T-helper 2 cell treated with Interferon-gamma antibody and Interleukin-4, amounts not matched to agents 5 μg/mL and 100 μg/mL, for 36 hours (primary cell): ENCODE measurements at regions not wholly inside any gene's neighbourhood (a gene's known extent, or its start where the extent isn't known, plus 50 kb on each side); places are given as distances from the start of the nearest gene placed in this dataset.

Experiments used
- DNase-seq: peaks from one replicate; pipeline ENCODE4 v3.0.0; 2021; ENCODE audit warnings: low spot score
- H3K27ac Mint-ChIP-seq: one replicate; pipeline ENCODE4 v1.8.0; 2021; ENCODE audit warnings: mild to moderate bottlenecking, mixed read lengths
- H3K27me3 Mint-ChIP-seq: one replicate; pipeline ENCODE4 v1.8.0; 2021; ENCODE audit warnings: low read depth, mixed read lengths
- H3K36me3 Mint-ChIP-seq: one replicate; pipeline ENCODE4 v1.8.0; 2021; ENCODE audit warnings: low read depth, mixed read lengths
- H3K4me1 Mint-ChIP-seq: one replicate; pipeline ENCODE4 v1.8.0; 2021; ENCODE audit warnings: low read depth, mixed read lengths
- H3K4me3 Mint-ChIP-seq: one replicate; pipeline ENCODE4 v1.8.0; 2022; ENCODE audit warnings: mild to moderate bottlenecking, moderate library complexity, mixed read lengths
- H3K9me3 Mint-ChIP-seq: one replicate; pipeline ENCODE4 v1.8.0; 2021; ENCODE audit warnings: mixed read lengths

GRCh38 chr5:124200381-124200780 lies 546.1 kb downstream of the ZNF608 start:
- DNase-seq = no peak
- H3K9me3 Mint-ChIP-seq = peaks cover 6% of the 10 kb centered on the region
- no peak overlapping the region for H3K27ac Mint-ChIP-seq
- no peaks in the 10 kb centered on the region for H3K4me1 Mint-ChIP-seq
- H3K4me3 Mint-ChIP-seq = no peak overlapping the region
- no peaks in the 10 kb centered on the region for H3K27me3 Mint-ChIP-seq
- no peaks in the 10 kb centered on the region for H3K36me3 Mint-ChIP-seq

GRCh38 chr5:124199893-124200292 lies 546.5 kb downstream of the ZNF608 start:
- no peaks in the 10 kb centered on the region for H3K36me3 Mint-ChIP-seq
- no peak for DNase-seq
- no peak overlapping the region for H3K4me3 Mint-ChIP-seq
- no peaks in the 10 kb centered on the region for H3K4me1 Mint-ChIP-seq
- no peaks in the 10 kb centered on the region for H3K27me3 Mint-ChIP-seq
- no peak overlapping the region for H3K27ac Mint-ChIP-seq
- H3K9me3 Mint-ChIP-seq = peaks cover 6% of the 10 kb centered on the region

- Mint-ChIP-seq H3K4me1 (no peaks in the 10 kb centered on the region), H3K27ac (no peak overlapping the region), H3K27me3 (no peaks in the 10 kb centered on the region), H3K36me3 (no peaks in the 10 kb centered on the region), H3K9me3 (no peaks in the 10 kb centered on the region), H3K4me3 (no peak overlapping the region)
- DNase-seq = no peak
Measured at GRCh38 chr5:124195411-124195810, 551.0 kb downstream of the ZNF608 start.

GRCh38 chr5:124194282-124194681 lies 552.2 kb downstream of the ZNF608 start:
- Mint-ChIP-seq H3K27ac (no peak overlapping the region), H3K9me3 (peaks cover 3% of the 10 kb centered on the region), H3K4me1 (no peaks in the 10 kb centered on the region), H3K27me3 (no peaks in the 10 kb centered on the region), H3K4me3 (no peak overlapping the region), H3K36me3 (no peaks in the 10 kb centered on the region)
- no peak for DNase-seq

- Mint-ChIP-seq H3K4me1 (no peaks in the 10 kb centered on the region), H3K27me3 (no peaks in the 10 kb centered on the region), H3K4me3 (no peak overlapping the region), H3K9me3 (peaks cover 7% of the 10 kb centered on the region), H3K27ac (no peak overlapping the region), H3K36me3 (no peaks in the 10 kb centered on the region)
- DNase-seq = no peak
Measured at GRCh38 chr5:124193371-124193789, 553.1 kb downstream of the ZNF608 start.

GRCh38 chr5:124192716-124193115 lies 553.7 kb downstream of the ZNF608 start:
- Mint-ChIP-seq H3K27ac (no peak overlapping the region), H3K4me1 (no peaks in the 10 kb centered on the region), H3K4me3 (no peak overlapping the region), H3K27me3 (no peaks in the 10 kb centered on the region), H3K36me3 (no peaks in the 10 kb centered on the region), H3K9me3 (peaks cover 7% of the 10 kb centered on the region)
- DNase-seq = no peak

- Mint-ChIP-seq H3K9me3 (peaks cover 10% of the 10 kb centered on the region), H3K4me1 (no peaks in the 10 kb centered on the region), H3K27ac (no peak overlapping the region), H3K4me3 (no peak overlapping the region), H3K36me3 (no peaks in the 10 kb centered on the region), H3K27me3 (no peaks in the 10 kb centered on the region)
- no peak for DNase-seq
Measured at GRCh38 chr5:124185716-124186115, 560.7 kb downstream of the ZNF608 start.

- Mint-ChIP-seq H3K9me3 (peaks cover 4% of the 10 kb centered on the region), H3K4me1 (no peaks in the 10 kb centered on the region), H3K27me3 (no peaks in the 10 kb centered on the region), H3K36me3 (no peaks in the 10 kb centered on the region), H3K27ac (no peak overlapping the region), H3K4me3 (no peak overlapping the region)
- DNase-seq = no peak
Measured at GRCh38 chr5:124182133-124182532, 564.3 kb downstream of the ZNF608 start.

GRCh38 chr5:124180875-124181461 lies 565.5 kb downstream of the ZNF608 start:
- Mint-ChIP-seq H3K27me3 (no peaks in the 10 kb centered on the region), H3K4me3 (no peak overlapping the region), H3K36me3 (no peaks in the 10 kb centered on the region), H3K9me3 (no peaks in the 10 kb centered on the region), H3K4me1 (no peaks in the 10 kb centered on the region), H3K27ac (no peak overlapping the region)
- no peak for DNase-seq

GRCh38 chr5:124180299-124180874 lies 566.1 kb downstream of the ZNF608 start:
- no peaks in the 10 kb centered on the region for H3K4me1 Mint-ChIP-seq
- H3K4me3 Mint-ChIP-seq = no peak overlapping the region
- H3K27ac Mint-ChIP-seq = no peak overlapping the region
- H3K27me3 Mint-ChIP-seq = no peaks in the 10 kb centered on the region
- no peaks in the 10 kb centered on the region for H3K9me3 Mint-ChIP-seq
- no peak for DNase-seq
- H3K36me3 Mint-ChIP-seq = no peaks in the 10 kb centered on the region

- Mint-ChIP-seq H3K27me3 (no peaks in the 10 kb centered on the region), H3K9me3 (no peaks in the 10 kb centered on the region), H3K4me1 (no peaks in the 10 kb centered on the region), H3K36me3 (no peaks in the 10 kb centered on the region), H3K27ac (no peak overlapping the region), H3K4me3 (no peak overlapping the region)
- DNase-seq = no peak
Measured at GRCh38 chr5:124179819-124180218, 566.6 kb downstream of the ZNF608 start.

GRCh38 chr5:124178050-124178449 lies 568.4 kb downstream of the ZNF608 start:
- DNase-seq = no peak
- Mint-ChIP-seq H3K9me3 (no peaks in the 10 kb centered on the region), H3K27ac (no peak overlapping the region), H3K4me3 (no peak overlapping the region), H3K27me3 (no peaks in the 10 kb centered on the region), H3K36me3 (no peaks in the 10 kb centered on the region), H3K4me1 (no peaks in the 10 kb centered on the region)

GRCh38 chr5:124176692-124177091 lies 569.7 kb downstream of the ZNF608 start:
- Mint-ChIP-seq H3K9me3 (peaks cover 4% of the 10 kb centered on the region), H3K36me3 (no peaks in the 10 kb centered on the region), H3K4me1 (no peaks in the 10 kb centered on the region), H3K27me3 (no peaks in the 10 kb centered on the region), H3K4me3 (no peak overlapping the region), H3K27ac (no peak overlapping the region)
- no peak for DNase-seq

GRCh38 chr5:124173386-124173785 lies 573.1 kb downstream of the ZNF608 start:
- no peak for DNase-seq
- Mint-ChIP-seq H3K9me3 (peaks cover 16% of the 10 kb centered on the region), H3K4me3 (no peak overlapping the region), H3K36me3 (no peaks in the 10 kb centered on the region), H3K27me3 (no peaks in the 10 kb centered on the region), H3K4me1 (no peaks in the 10 kb centered on the region), H3K27ac (no peak overlapping the region)

GRCh38 chr5:124172389-124173003 lies 573.9 kb downstream of the ZNF608 start:
- H3K27ac Mint-ChIP-seq = no peak overlapping the region
- peaks cover 21% of the 10 kb centered on the region for H3K9me3 Mint-ChIP-seq
- no peaks in the 10 kb centered on the region for H3K4me1 Mint-ChIP-seq
- no peaks in the 10 kb centered on the region for H3K36me3 Mint-ChIP-seq
- H3K4me3 Mint-ChIP-seq = no peak overlapping the region
- no peaks in the 10 kb centered on the region for H3K27me3 Mint-ChIP-seq
- no peak for DNase-seq
